Medulla oblongata (tissue), 1 donor: ENCODE measurements at regions not wholly inside any gene's neighbourhood (a gene's known extent, or its start where the extent isn't known, plus 50 kb on each side); places are given as distances from the start of the nearest gene placed in this dataset.
"Not testable (repeated sequence)": the region's sequence is repeated elsewhere in the genome, so short reads cannot be mapped to it uniquely, and the experiment has no call there.

Experiments used
- DNase-seq: peaks from one replicate; pipeline ENCODE4 v3.0.0-alpha.2; 2015; ENCODE audit errors: extremely low spot score

- no peak for DNase-seq
Measured at GRCh38 chr12:94916663-94917062, 86.8 kb downstream of the NDUFA12 start.

- DNase-seq = no peak
Measured at GRCh38 chr12:94909663-94910062, 93.8 kb downstream of the NDUFA12 start.

- DNase-seq = not testable (repeated sequence)
Measured at GRCh38 chr12:94905749-94906148, 97.7 kb downstream of the NDUFA12 start.

GRCh38 chr12:94900496-94900895 lies 103.0 kb downstream of the NDUFA12 start:
- DNase-seq = no peak

- DNase-seq = no peak
Measured at GRCh38 chr12:94898388-94898787, 105.1 kb downstream of the NDUFA12 start.

GRCh38 chr12:94892544-94893267 lies 110.8 kb downstream of the NDUFA12 start:
- no peak for DNase-seq

- DNase-seq = no peak
Measured at GRCh38 chr12:94889445-94890210, 113.9 kb downstream of the NDUFA12 start.

- no peak for DNase-seq
Measured at GRCh38 chr12:94879542-94879941, 124.0 kb downstream of the NDUFA12 start.

GRCh38 chr12:94875525-94875924 lies 128.0 kb downstream of the NDUFA12 start:
- DNase-seq = peak; percentile 24

GRCh38 chr12:94874518-94875302 lies 128.8 kb downstream of the NDUFA12 start:
- no peak for DNase-seq

GRCh38 chr12:94873734-94874517 lies 129.6 kb downstream of the NDUFA12 start:
- peak; percentile 16 for DNase-seq

- DNase-seq = no peak
Measured at GRCh38 chr12:94872971-94873733, 130.3 kb downstream of the NDUFA12 start.

GRCh38 chr12:94872671-94872970 lies 130.9 kb downstream of the NDUFA12 start:
- DNase-seq = no peak

- no peak for DNase-seq
Measured at GRCh38 chr12:94872007-94872653, 131.4 kb downstream of the NDUFA12 start.

- DNase-seq = no peak
Measured at GRCh38 chr12:94870511-94870910, 133.0 kb downstream of the NDUFA12 start.

GRCh38 chr12:94868161-94868560 lies 135.3 kb downstream of the NDUFA12 start:
- no peak for DNase-seq

- peak; percentile 19 for DNase-seq
Measured at GRCh38 chr12:94867066-94867855, 136.2 kb downstream of the NDUFA12 start.

- no peak for DNase-seq
Measured at GRCh38 chr12:94864987-94865386, 138.5 kb downstream of the NDUFA12 start.

GRCh38 chr12:94863321-94864035 lies 140.0 kb downstream of the NDUFA12 start:
- DNase-seq = no peak
